Inflammatory macrophage treated with lipopolysaccharide for 4 hours (primary cell): ENCODE measurements at regions not wholly inside any gene's neighbourhood (a gene's known extent, or its start where the extent isn't known, plus 50 kb on each side); places are given as distances from the start of the nearest gene placed in this dataset.

ENCODE experiments used
- DNase-seq: peaks from one replicate; pipeline ENCODE4 v3.0.0-alpha.2; 2020

DNA sequence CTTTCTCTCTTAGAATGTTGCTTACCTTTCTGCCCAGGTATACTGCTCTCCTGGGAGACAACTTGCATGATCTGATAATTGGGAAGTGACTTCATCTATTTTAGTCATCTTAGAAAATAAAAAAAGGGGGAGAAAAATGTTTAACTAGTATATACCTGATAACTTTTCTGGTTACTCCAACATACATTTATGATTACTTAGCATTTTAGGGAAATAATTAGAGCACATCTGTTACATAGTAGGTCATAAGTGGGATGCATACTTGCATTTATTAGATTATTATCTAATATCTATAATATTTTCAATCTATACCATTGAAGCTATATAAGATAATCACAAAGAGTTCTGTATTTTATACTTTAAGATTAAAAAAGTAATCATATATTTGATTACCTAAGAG is 193.9 kb upstream of the EYS start:
- no peak for DNase-seq

DNA sequence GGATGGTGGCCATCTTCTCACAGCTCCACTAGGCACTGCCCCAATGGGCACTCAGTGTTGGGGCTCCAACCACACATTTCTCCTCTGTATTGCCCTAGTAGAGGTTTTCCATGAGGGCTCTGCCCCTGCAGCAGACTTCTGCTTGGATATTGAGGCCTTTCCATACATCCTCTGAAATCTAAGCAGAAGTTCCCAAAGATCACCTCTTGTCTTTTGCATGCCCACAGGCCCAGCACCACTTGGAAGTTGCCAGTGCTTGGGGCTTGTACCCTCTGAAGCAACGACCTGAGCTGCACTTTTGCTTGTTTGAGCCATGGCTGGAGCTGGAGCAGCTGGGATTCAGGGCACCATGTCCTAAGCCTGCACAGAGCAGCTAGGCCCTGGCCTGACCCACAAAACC is 189.1 kb upstream of the EYS start:
- no peak for DNase-seq

DNA sequence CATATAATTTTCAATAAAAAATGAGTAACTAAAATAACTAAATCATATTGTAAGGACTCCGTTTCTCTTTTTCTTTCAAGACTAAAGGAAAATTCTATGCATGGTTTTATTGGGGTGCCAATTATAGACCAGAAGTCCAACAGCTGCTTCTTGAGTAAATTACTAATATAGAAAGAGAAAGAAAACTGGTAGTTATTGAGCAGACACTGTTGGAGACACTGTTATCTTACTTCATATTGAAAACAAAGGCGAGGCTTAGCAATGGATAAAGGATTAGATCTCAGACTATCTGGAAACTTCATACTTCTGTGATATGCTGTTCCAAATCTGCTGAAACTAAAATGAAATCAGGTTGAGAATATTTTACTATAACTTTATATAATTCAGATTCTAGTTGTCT is 169.6 kb upstream of the EYS start:
- DNase-seq: no peak

DNA sequence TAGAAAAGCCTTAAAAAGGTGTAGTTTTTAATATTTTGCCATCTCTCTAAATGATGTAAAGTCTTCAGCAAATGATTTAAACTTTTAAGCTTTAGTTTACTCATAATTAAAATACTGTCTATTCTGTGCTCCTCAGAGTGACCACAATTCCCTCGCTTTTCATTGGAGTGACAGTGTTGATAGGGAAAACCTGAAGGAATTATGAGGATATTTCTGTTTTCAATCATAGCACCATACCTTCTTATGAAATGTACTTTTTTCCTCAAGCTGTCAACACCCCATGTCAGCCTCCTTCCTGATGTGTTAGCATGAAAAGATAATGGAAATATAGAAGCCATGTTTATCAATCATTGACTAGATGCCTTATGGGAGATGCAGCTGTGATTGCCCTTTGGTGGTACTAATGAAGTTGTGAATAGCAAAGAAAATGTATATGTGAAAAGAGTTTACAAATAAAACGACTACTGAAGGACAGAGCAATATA is 145.4 kb upstream of the EYS start:
- DNase-seq: no peak

DNA sequence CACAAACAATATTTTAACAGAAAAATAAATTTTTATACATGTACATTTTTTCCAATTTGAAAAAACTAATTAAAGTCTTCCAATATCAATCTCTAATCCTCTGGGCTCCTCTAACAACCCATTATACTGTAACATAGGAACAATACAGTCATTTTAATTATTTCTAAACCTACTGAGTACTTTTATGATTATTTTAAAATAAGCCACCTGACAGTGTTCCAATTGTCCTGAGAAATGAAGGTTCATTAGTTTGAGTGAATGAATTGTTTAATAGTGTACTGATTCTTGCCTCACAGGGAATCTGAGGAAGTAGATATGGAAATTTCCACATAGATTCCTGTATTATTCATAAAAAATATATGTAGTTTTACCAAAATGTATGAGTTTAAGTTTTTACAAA is 123.1 kb upstream of the EYS start:
- no peak for DNase-seq

DNA sequence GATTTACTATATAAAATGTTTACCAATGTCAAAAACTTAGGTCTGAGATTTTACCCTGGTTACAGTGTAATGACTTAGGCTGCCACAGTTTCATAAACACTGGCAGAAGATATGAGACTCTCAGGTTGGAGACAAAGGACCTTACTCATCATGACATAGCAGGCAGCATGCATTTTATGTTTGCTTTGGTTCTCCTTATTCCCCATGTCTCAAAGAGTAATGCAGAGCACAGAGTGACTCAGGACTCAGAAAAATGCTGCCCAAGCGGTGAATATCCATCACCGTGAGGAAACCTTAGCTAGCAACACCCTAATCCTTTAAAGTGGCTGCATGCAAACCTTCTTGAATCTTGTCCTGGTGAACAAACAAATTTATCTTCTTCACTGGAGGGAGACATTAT is 112.1 kb upstream of the EYS start:
- DNase-seq: no peak

DNA sequence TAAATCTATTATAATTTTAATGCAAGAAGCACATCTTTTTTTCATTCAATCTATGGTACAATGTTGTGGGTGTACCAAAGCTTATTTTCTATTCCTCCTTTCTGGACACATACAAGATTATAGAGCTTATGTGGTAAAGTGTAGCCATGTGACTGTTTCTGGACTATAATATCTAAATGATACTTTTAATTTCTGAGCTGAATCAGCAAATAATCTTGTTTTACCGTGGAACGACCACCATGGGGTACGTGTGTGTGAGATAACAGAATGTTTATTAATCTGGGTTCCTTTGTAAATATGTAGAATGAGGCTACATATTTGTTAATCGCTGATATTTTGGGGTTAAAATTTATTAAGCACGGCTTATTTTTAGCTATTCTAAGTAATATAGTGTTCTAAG is 111.5 kb upstream of the EYS start:
- no peak for DNase-seq

DNA sequence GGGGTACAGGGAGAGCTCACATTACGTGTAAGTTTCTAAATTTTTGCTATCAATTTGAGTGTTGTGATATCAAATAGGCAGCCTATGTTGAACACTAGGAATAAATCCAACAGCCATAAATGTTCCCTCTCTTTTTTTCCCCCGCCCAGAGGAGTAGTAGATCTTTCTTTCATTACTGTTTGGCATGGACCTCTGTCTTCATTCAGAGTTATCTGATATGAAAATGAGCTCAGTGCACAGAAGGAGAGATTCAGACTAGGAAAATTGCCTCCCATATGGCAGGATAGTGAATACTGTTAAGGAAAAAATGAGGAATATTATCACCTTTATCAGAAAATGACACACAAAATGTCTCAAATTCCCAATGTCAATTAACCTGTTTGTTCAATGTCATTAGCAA is 110.0 kb upstream of the EYS start:
- DNase-seq: no peak

DNA sequence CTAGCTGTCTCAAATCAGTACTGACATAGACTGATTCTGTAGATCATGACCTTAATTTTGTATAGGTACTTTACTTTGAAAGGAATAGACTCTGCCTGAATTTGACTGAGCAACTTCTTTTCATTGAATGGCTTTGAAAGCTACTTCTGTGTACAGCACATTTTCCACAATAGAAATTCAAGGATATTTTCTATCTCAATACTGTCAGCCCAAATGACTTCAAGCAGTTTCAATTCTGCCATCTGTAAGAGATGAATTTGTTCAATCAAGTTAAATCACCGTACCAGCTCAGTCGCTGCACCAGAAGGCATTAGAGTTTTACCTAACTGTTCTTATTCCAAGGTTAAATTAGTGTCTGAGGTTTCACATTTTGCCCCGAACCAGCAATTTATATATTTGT is 107.0 kb upstream of the EYS start:
- no peak for DNase-seq

DNA sequence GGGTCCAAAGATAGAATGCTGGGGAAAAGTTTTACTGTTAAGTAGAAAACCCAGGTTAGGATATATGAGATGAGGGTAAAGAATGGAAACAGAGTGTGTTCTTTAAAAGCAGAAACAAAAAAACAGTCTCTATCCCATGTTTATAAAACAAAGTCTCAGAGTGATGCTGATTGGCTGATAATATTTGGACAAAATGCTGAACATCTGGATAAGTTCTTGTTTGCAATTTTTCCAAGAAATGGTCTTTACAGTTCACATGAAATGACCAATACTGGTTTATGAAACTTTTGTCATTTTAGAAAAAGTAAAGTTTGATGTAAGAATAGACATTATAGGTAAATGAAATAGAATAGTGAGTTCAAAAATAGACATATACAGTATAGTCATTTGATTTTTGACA is 96.2 kb upstream of the EYS start:
- DNase-seq: no peak

DNA sequence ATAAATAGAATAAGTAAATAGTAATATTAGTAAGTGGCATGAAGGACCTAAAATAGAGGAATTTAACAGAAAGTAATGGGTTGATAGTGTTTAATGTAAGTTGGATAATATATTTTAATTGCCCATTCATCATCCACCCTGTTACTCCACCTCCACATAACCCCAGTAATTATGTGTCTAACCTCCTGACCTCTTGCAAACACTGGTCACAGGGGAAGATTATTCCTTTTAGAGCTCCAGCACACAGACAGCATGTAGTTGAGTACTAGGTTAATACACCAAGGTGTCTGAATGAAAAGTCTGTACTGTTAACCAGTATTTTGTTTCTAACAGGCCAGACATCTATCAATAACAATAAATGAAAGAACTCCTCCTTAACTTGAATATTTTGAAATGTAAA is 92.4 kb upstream of the EYS start:
- no peak for DNase-seq

DNA sequence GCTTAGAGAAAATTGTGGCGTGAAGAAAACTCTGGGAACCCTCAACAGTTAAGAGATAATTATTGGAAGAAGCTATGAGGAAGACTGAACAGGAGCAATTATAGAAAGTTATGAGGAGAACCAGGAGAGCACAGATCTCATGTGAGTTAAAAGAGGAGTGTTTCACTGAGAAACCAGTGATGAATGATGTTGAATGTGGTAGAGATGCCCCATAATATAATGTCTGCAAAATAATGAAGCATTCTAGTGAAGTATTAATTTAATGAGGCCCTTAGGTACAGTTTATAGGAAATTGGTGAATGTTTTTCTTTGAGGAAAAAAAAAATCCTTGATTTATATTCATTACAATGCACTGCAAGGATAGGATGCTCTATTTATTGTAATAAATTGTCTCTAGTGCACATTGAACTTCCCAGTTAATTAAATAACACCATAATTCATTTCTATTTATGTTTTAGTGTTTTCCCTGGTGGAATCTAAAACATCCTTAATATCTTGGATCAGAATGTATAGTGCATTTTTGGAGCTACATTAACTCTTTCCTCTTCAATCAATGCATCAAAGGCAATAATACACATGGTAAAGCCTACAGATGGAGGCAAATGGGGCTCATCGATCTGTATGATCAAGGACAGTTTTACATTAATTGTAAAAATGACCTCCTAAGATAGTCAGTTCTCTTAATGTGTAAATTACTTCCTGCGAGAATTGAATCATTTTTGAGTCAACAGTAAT is 91.4 kb upstream of the EYS start:
- DNase-seq: no peak

DNA sequence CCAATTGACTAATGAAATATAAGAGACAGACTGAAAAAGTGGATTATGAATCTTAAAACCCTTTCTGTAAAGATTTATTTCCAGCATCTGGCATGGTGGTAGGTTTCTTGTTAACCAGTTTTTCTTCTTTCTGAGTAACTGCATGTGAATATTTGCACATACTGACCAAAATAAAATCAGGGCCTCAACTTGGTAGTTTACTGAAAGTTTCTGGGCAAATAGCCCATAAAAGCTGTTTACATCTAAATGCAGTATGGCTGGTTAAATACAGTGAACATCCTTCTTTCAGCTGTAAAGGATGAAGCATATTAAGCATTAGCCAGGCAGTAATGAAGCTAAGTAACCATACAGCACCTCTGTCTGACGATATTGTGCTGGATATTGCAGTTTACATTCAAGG is 83.6 kb upstream of the EYS start:
- no peak for DNase-seq

DNA sequence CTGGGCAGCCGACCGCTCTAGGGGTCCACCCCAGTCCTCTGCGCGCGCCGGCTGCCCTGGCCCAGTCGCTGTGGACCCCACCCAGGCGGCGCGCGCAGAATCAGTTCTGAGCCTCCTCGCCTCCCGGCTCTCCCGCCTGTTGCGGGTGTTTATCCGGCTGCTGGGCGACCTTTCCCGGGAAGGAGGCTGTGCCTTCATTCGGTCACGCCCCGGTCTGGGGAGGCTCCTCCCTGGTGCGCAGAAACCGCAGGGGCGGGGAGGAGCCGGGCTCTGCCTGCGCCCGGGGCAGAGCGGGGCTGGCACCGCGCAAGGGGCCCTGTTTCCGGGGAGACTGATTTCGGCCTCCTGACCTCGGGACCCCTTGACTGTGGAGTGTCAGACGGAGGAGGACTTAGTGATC is 80.8 kb upstream of the EYS start:
- DNase-seq: no peak

DNA sequence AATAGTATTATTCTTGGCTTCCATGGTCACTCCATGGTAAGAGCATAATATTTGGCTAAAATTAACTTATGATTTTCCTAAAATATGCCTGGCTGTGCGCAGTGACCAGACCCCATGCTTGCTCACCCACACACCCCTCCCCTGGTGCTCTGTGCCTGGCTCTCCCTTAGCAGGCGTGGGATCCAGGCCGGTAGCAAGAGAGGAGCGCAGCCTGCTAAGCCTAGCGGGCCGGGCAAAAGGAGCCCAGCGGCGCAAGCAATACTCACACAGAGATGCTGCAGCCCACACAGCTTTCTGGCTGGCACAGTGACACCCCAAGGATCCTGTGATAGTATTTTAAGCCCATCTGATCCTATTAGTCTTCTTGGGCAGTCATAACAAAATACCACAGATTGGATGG is 79.8 kb upstream of the EYS start:
- no peak for DNase-seq

DNA sequence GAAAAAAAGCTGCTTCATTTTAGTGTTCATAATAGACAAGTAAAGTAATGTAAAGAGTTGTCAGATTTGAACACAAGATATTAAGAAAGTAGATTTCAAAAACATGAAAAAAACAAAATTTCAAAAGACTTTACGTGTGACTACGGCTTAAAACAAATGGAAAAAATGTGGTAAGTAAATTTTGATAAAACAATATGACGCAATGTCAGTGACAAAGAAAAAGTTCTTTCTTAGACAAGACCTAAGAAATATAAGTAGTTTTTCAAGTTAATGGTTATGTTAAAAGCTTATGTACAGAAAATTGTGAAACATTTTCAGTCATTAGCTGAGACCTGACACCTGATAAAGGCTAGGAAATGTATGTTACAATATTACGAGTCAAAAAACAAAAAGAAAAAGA is 73.7 kb upstream of the EYS start:
- DNase-seq: no peak

DNA sequence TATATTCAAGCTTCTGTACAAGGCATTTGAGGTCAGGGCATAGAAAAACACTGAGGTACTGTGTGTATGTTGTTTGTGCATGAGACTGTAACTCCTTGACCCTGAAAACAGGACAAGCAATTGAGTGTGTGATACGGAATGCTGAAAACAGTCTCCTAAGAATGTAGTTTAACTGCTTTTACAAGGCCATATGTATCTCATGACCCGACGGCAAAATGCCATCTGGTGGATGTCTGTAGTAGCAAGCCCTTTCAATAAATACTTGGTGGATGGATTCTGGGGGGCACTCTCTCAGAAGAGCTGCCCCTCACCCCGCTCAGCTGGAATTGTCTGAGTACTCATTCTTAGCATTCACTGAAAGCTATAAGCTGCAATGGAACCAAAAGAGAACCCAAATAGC is 69.3 kb upstream of the EYS start:
- DNase-seq: no peak

DNA sequence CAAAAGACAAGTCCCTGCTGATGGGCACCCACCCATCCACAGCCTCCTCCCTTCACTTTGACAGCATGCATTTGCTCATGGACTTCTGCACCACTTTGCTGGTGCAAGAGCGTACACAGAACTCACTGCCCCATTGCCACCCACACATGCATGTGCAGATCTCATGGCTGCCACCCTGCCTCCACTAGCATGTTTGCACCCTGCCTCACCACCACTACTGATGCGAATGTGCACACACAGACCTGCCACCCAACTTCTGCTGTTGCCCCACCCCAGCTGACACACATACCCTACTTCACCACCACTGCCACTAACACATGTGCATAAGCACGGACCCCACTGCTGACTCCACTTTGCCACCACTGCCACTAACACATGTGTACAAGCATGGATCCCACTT is 64.9 kb upstream of the EYS start:
- DNase-seq: no peak

DNA sequence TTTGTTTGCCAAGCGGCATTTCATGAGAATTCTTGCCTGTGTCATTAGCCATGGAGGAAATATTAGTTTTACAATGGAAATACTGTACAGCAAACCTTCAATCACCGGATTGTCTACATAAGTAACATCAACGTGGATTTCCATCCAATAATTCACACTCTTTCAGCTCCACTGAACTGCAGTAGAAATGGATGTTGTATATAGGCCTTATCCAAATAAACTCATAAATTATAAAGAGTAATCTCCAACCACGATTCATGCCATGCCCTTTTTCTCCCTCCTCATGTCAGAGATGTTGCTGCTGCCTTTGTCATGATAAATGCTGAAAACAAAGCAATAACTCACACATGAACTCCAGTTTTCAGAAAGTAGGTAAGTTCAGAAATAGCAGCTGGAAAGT is 54.9 kb upstream of the EYS start:
- DNase-seq: no peak

DNA sequence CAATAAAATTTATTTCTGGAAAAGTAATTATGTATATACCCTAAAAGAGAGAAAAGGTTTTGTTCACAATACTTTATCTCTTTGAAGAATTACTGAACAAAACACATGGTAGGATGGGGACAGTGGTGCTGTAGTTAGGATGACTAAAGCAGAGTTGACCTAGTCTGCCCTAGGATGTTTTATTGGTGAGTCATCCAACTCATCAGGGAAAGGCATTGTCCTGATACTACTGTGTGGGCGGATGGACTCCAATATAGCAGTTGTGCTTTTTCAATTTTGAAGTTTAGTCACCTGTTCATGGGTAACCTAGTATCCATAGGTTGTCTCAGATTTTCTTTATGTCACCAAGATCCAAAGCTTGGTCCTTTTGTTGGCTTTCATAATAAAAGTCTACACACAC is 53.3 kb upstream of the EYS start:
- DNase-seq: no peak
